HAP-1 (cell line): ENCODE measurements at regions not wholly inside any gene's neighbourhood (a gene's known extent, or its start where the extent isn't known, plus 50 kb on each side); places are given as distances from the start of the nearest gene placed in this dataset.
"Not testable (repeated sequence)": the region's sequence is repeated elsewhere in the genome, so short reads cannot be mapped to it uniquely, and the experiment has no call there.

ENCODE experiments used
- DNase-seq, 2 experiments: peaks; one replicate each; pipeline ENCODE4 v3.0.0-alpha.2; 2016 to 2020; ENCODE audit warnings: low spot score in 2 of 2
- H3K27me3 ChIP-seq: fragments of 250-450 bp; sonication (Bioruptor Pico); 2 replicates; pipeline ENCODE4 v1.5.1; 2020; ENCODE audit warnings: low read depth, mild to moderate bottlenecking, moderate library complexity
- H3K36me3 ChIP-seq: fragments of 250-450 bp; sonication (Bioruptor Pico); replicated peaks from 2 replicates; pipeline ENCODE4 v1.5.1; 2020; ENCODE audit warnings: mild to moderate bottlenecking
- H3K4me1 ChIP-seq: fragments of 250-450 bp; sonication (Bioruptor Pico); 2 replicates; pipeline ENCODE4 v1.5.1; 2020; ENCODE audit warnings: mild to moderate bottlenecking
- H3K4me3 ChIP-seq: fragments of 250-450 bp; sonication (Bioruptor Pico); 2 replicates; pipeline ENCODE4 v1.5.1; 2020; ENCODE audit warnings: mild to moderate bottlenecking, moderate library complexity
- H3K9me3 ChIP-seq: fragments of 250-450 bp; sonication (Bioruptor Pico); 2 replicates; pipeline ENCODE4 v1.5.1; 2020; ENCODE audit warnings: mild to moderate bottlenecking, moderate library complexity
- in situ Hi-C: fragments of 300-500 bp; cut with MboI; formaldehyde crosslinking; loops from 3 replicates; pipeline ENCODE4 v1.14.3; 2020; ENCODE audit warnings: low sequenced_read_pairs, inconsistent platforms, mixed read lengths

- Histone ChIP-seq H3K4me1 (peaks cover 40% of the 10 kb centered on the region), H3K9me3 (no peaks in the 10 kb centered on the region), H3K4me3 (no peak overlapping the region), H3K36me3 (no peaks in the 10 kb centered on the region), H3K27me3 (no peaks in the 10 kb centered on the region)
- in situ Hi-C loops: no loop called here
- DNase-seq: no peak
These were observed 854.3 kb upstream of the ACVR2A start for GRCh38 chr2:146990311-146991054.

GRCh38 chr2:146989741-146990140 is 855.1 kb upstream of the ACVR2A start:
- in situ Hi-C loops: no loop called here

GRCh38 chr2:146987996-146988395 is 856.8 kb upstream of the ACVR2A start:
- in situ Hi-C loops: no loop called here
- DNase-seq: no peak

More at GRCh38 chr2:146989741-146990140, 855.1 kb upstream of the ACVR2A start:
- Histone ChIP-seq H3K4me3 (no peak overlapping the region), H3K36me3 (no peaks in the 10 kb centered on the region), H3K9me3 (no peaks in the 10 kb centered on the region), H3K4me1 (peaks cover 42% of the 10 kb centered on the region), H3K27me3 (no peaks in the 10 kb centered on the region)
- DNase-seq: no peak

GRCh38 chr2:146986161-146986560 is 858.7 kb upstream of the ACVR2A start:
- H3K4me3 ChIP-seq: no peak overlapping the region
- H3K27me3 ChIP-seq: no peaks in the 10 kb centered on the region
- DNase-seq: peak in 1 of 2 experiments; percentile 32
- no peaks in the 10 kb centered on the region for H3K9me3 ChIP-seq
- in situ Hi-C loops: no loop called here
- no peaks in the 10 kb centered on the region for H3K36me3 ChIP-seq
- peaks cover 39% of the 10 kb centered on the region for H3K4me1 ChIP-seq

More at GRCh38 chr2:146987996-146988395, 856.8 kb upstream of the ACVR2A start:
- peaks cover 39% of the 10 kb centered on the region for H3K4me1 ChIP-seq
- no peak overlapping the region for H3K4me3 ChIP-seq
- H3K27me3 ChIP-seq: no peaks in the 10 kb centered on the region
- no peaks in the 10 kb centered on the region for H3K9me3 ChIP-seq
- no peaks in the 10 kb centered on the region for H3K36me3 ChIP-seq

GRCh38 chr2:146985753-146986152 is 859.1 kb upstream of the ACVR2A start:
- peaks cover 39% of the 10 kb centered on the region for H3K4me1 ChIP-seq
- H3K36me3 ChIP-seq: no peaks in the 10 kb centered on the region
- H3K9me3 ChIP-seq: no peaks in the 10 kb centered on the region; the same call in 1 of the 2 replicates
- in situ Hi-C loops: no loop called here
- no peaks in the 10 kb centered on the region for H3K27me3 ChIP-seq
- no peak for DNase-seq
- H3K4me3 ChIP-seq: no peak overlapping the region

- in situ Hi-C loops: no loop called here
- H3K36me3 ChIP-seq: peaks cover 8% of the 10 kb centered on the region; the same call in 1 of the 2 replicates
- H3K4me3 ChIP-seq: no peak overlapping the region
- peaks cover 9% of the 10 kb centered on the region for H3K9me3 ChIP-seq
- H3K27me3 ChIP-seq: no peaks in the 10 kb centered on the region
- H3K4me1 ChIP-seq: peaks cover 42% of the 10 kb centered on the region
- DNase-seq: peak in 1 of 2 experiments; percentile 46
These were observed 860.8 kb upstream of the ACVR2A start for GRCh38 chr2:146984014-146984413.

- peaks cover 9% of the 10 kb centered on the region for H3K9me3 ChIP-seq
- H3K36me3 ChIP-seq: peaks cover 8% of the 10 kb centered on the region; the same call in 1 of the 2 replicates
- H3K27me3 ChIP-seq: no peaks in the 10 kb centered on the region
- no peak for DNase-seq
- no peak overlapping the region for H3K4me3 ChIP-seq
- peaks cover 54% of the 10 kb centered on the region for H3K4me1 ChIP-seq
- in situ Hi-C loops: no loop called here
These were observed 862.4 kb upstream of the ACVR2A start for GRCh38 chr2:146982393-146982846.

- Histone ChIP-seq H3K36me3 (peaks cover 8% of the 10 kb centered on the region; the same call in 1 of the 2 replicates), H3K4me3 (no peak overlapping the region), H3K4me1 (peaks cover 54% of the 10 kb centered on the region), H3K27me3 (no peaks in the 10 kb centered on the region), H3K9me3 (peaks cover 9% of the 10 kb centered on the region)
- no peak for DNase-seq
- in situ Hi-C loops: no loop called here
These were observed 862.9 kb upstream of the ACVR2A start for GRCh38 chr2:146981921-146982320.

GRCh38 chr2:146979746-146980145 is 865.1 kb upstream of the ACVR2A start:
- DNase-seq: no peak
- Histone ChIP-seq H3K27me3 (no peaks in the 10 kb centered on the region), H3K36me3 (peaks cover 8% of the 10 kb centered on the region; the same call in 1 of the 2 replicates), H3K4me3 (no peak overlapping the region), H3K4me1 (peaks cover 33% of the 10 kb centered on the region), H3K9me3 (peaks cover 9% of the 10 kb centered on the region)
- in situ Hi-C loops: no loop called here

- Histone ChIP-seq H3K27me3 (no peaks in the 10 kb centered on the region), H3K9me3 (peaks cover 9% of the 10 kb centered on the region), H3K4me1 (peaks cover 24% of the 10 kb centered on the region), H3K4me3 (no peak overlapping the region), H3K36me3 (peaks cover 8% of the 10 kb centered on the region; the same call in 1 of the 2 replicates)
- in situ Hi-C loops: no loop called here
- DNase-seq: peak; percentile 80 to 97
These were observed 866.0 kb upstream of the ACVR2A start for GRCh38 chr2:146978577-146979555.

GRCh38 chr2:146970981-146971380 is 873.8 kb upstream of the ACVR2A start:
- H3K4me3 ChIP-seq, H3K9me3 ChIP-seq, H3K27me3 ChIP-seq, DNase-seq, in situ Hi-C loops, H3K4me1 ChIP-seq, H3K36me3 ChIP-seq: not testable (repeated sequence)

GRCh38 chr2:146969703-146970102 is 875.1 kb upstream of the ACVR2A start:
- H3K36me3 ChIP-seq, H3K4me1 ChIP-seq, H3K9me3 ChIP-seq, DNase-seq, H3K27me3 ChIP-seq, H3K4me3 ChIP-seq, in situ Hi-C loops: not testable (repeated sequence)

GRCh38 chr2:146964494-146964893 is 880.3 kb upstream of the ACVR2A start:
- in situ Hi-C loops: no loop called here
- Histone ChIP-seq H3K9me3 (peaks cover 2% of the 10 kb centered on the region; the same call in 1 of the 2 replicates), H3K4me1 (peaks cover 14% of the 10 kb centered on the region), H3K27me3 (no peaks in the 10 kb centered on the region), H3K4me3 (no peak overlapping the region), H3K36me3 (no peaks in the 10 kb centered on the region)
- no peak for DNase-seq
